SK-N-SH treated with all-trans-retinoic acid at 6 μM for 48 hours (cell line): ENCODE measurements at regions not wholly inside any gene's neighbourhood (a gene's known extent, or its start where the extent isn't known, plus 50 kb on each side); places are given as distances from the start of the nearest gene placed in this dataset.

Experiments
- ATAC-seq: fragments of 200-7000 bp; cut with Tn5 transposase; 3 replicates; pipeline ENCODE4 v1.9.1; 2020; ENCODE audit warnings: mild to moderate bottlenecking, moderate library complexity
- ARNTL ChIP-seq: fragments of 450-650 bp; formaldehyde crosslinking; IDR thresholded peaks from 2 replicates; pipeline ENCODE4 v1.5.0; 2020; ENCODE audit warnings: low read depth, mild to moderate bottlenecking, moderate library complexity, borderline replicate concordance
- BACH2 ChIP-seq: fragments of 250-450 bp; sonication (Bioruptor Pico); IDR thresholded peaks from 2 replicates; pipeline ENCODE4 v1.9.0; 2021; ENCODE audit warnings: mild to moderate bottlenecking, borderline replicate concordance
- CREB5 ChIP-seq: fragments of 250-450 bp; sonication (Bioruptor Pico); IDR thresholded peaks from 2 replicates; pipeline ENCODE4 v1.5.1; 2020; ENCODE audit warnings: low read depth, mild to moderate bottlenecking, moderate library complexity
- CSDC2 ChIP-seq: fragments of 250-450 bp; sonication (Bioruptor Pico); IDR thresholded peaks from 2 replicates; pipeline ENCODE4 v1.5.0; 2020; ENCODE audit warnings: mild to moderate bottlenecking, moderate library complexity
- CSRNP3 ChIP-seq: fragments of 250-450 bp; sonication (Bioruptor Pico); IDR thresholded peaks from 2 replicates; pipeline ENCODE4 v1.5.1; 2021; ENCODE audit warnings: mild to moderate bottlenecking, moderate library complexity
- ESRRG ChIP-seq: fragments of 250-450 bp; sonication (Bioruptor Pico); IDR thresholded peaks from 2 replicates; pipeline ENCODE4 v1.6.1; 2021; ENCODE audit warnings: mild to moderate bottlenecking
- GLIS3 ChIP-seq: fragments of 250-450 bp; sonication (Bioruptor Pico); IDR thresholded peaks from 2 replicates; pipeline ENCODE4 v1.5.0; 2020; ENCODE audit warnings: mild to moderate bottlenecking, moderate library complexity
- ISL1 ChIP-seq: fragments of 250-450 bp; sonication (Bioruptor Pico); IDR thresholded peaks from 2 replicates; pipeline ENCODE4 v2.1.2; 2022; ENCODE audit warnings: mild to moderate bottlenecking, moderate library complexity
- OSR1 ChIP-seq: fragments of 250-450 bp; sonication (Bioruptor Pico); IDR thresholded peaks from 2 replicates; pipeline ENCODE4 v1.8.0; 2022; ENCODE audit warnings: moderate library complexity, mild to moderate bottlenecking, inconsistent platforms
- PATZ1 ChIP-seq: fragments of 250-450 bp; sonication (Bioruptor Pico); IDR thresholded peaks from 2 replicates; pipeline ENCODE4 v1.8.0; 2020; ENCODE audit warnings: mild to moderate bottlenecking, moderate library complexity, borderline replicate concordance
- POU6F1 ChIP-seq: fragments of 250-450 bp; sonication (Bioruptor Pico); IDR thresholded peaks from 2 replicates; pipeline ENCODE4 v1.8.0; 2021; ENCODE audit warnings: low read depth, mild to moderate bottlenecking, moderate library complexity, borderline replicate concordance
- PPARA ChIP-seq: fragments of 250-450 bp; sonication (Bioruptor Pico); IDR thresholded peaks from 2 replicates; pipeline ENCODE4 v1.5.0; 2020; ENCODE audit warnings: mild to moderate bottlenecking, borderline replicate concordance
- RARB ChIP-seq: fragments of 250-450 bp; sonication (Bioruptor Pico); IDR thresholded peaks from 2 replicates; pipeline ENCODE4 v1.8.0; 2021; ENCODE audit warnings: mild to moderate bottlenecking, moderate library complexity
- SNAI2 ChIP-seq: fragments of 250-450 bp; sonication (Bioruptor Pico); IDR thresholded peaks from 2 replicates; pipeline ENCODE4 v1.5.0; 2020; ENCODE audit warnings: mild to moderate bottlenecking, moderate library complexity
- TCF4 ChIP-seq: fragments of 250-450 bp; sonication (Bioruptor Pico); IDR thresholded peaks from 2 replicates; pipeline ENCODE4 v1.8.0; 2021; ENCODE audit warnings: mild to moderate bottlenecking, moderate library complexity, borderline replicate concordance
- TOX ChIP-seq: fragments of 250-450 bp; sonication (Bioruptor Pico); IDR thresholded peaks from 2 replicates; pipeline ENCODE4 v1.8.0; 2021; ENCODE audit warnings: mild to moderate bottlenecking, moderate library complexity, borderline replicate concordance
- TSHZ2 ChIP-seq: fragments of 250-450 bp; sonication (Bioruptor Pico); IDR thresholded peaks from 2 replicates; pipeline ENCODE4 v1.5.0; 2020; ENCODE audit warnings: mild to moderate bottlenecking, moderate library complexity
- ZC3H10 ChIP-seq: fragments of 250-450 bp; sonication (Bioruptor Pico); IDR thresholded peaks from 2 replicates; pipeline ENCODE4 v1.5.1; 2021; ENCODE audit warnings: mild to moderate bottlenecking, moderate library complexity
- ZFP3 ChIP-seq: fragments of 250-450 bp; sonication (Bioruptor Pico); IDR thresholded peaks from 2 replicates; pipeline ENCODE4 v1.5.0; 2020; ENCODE audit warnings: mild to moderate bottlenecking, moderate library complexity
- ZFP30 ChIP-seq: fragments of 450-650 bp; formaldehyde crosslinking; IDR thresholded peaks from 2 replicates; pipeline ENCODE4 v1.5.0; 2022; ENCODE audit warnings: mild to moderate bottlenecking, moderate library complexity
- ZNF565 ChIP-seq: fragments of 450-650 bp; formaldehyde crosslinking; conservative IDR thresholded peaks from 2 replicates; pipeline ENCODE4 v1.5.0; 2020; ENCODE audit warnings: low read depth, mild to moderate bottlenecking, moderate library complexity
- ZNF70 ChIP-seq: fragments of 450-650 bp; formaldehyde crosslinking; IDR thresholded peaks from 2 replicates; pipeline ENCODE4 v1.5.0; 2020; ENCODE audit warnings: mild to moderate bottlenecking, moderate library complexity
- ZNF8 ChIP-seq: fragments of 450-650 bp; formaldehyde crosslinking; IDR thresholded peaks from 2 replicates; pipeline ENCODE4 v1.5.0; 2020; ENCODE audit warnings: mild to moderate bottlenecking, moderate library complexity

- no peak for ATAC-seq
- TF ChIP-seq CSRNP3 (no peak), BACH2 (CRISPR knock-in tag) (no peak), PATZ1 (no peak), ZNF8 (CRISPR knock-in tag) (no peak), ZNF70 (CRISPR knock-in tag) (no peak), ZFP3 (CRISPR knock-in tag) (no peak), PPARA (no peak), OSR1 (CRISPR knock-in tag) (no peak), TCF4 (CRISPR knock-in tag) (no peak)
These were observed 1252.8 kb upstream of the SEL1L start for GRCh38 chr14:82786483-82786880.

GRCh38 chr14:82796086-82796485, 1262.4 kb upstream of the SEL1L start:
- no peak for ATAC-seq
- TF ChIP-seq ZC3H10: no peak
- no peak for TF ChIP-seq CREB5 (CRISPR knock-in tag)
- TF ChIP-seq ARNTL: no peak
- no peak for TF ChIP-seq TOX (CRISPR knock-in tag)
- TF ChIP-seq BACH2 (CRISPR knock-in tag): no peak
- TF ChIP-seq ZNF565 (CRISPR knock-in tag): no peak
- TF ChIP-seq RARB (CRISPR knock-in tag): no peak
- TF ChIP-seq PPARA: no peak
- TF ChIP-seq ZNF8 (CRISPR knock-in tag): no peak
- no peak for TF ChIP-seq GLIS3 (CRISPR knock-in tag)
- no peak for TF ChIP-seq ISL1 (CRISPR knock-in tag)

- TF ChIP-seq CREB5 (CRISPR knock-in tag): no peak
- TF ChIP-seq ESRRG (CRISPR knock-in tag): no peak
- no peak for TF ChIP-seq ZFP30 (CRISPR knock-in tag)
- TF ChIP-seq PPARA: no peak
- TF ChIP-seq ZNF8 (CRISPR knock-in tag): no peak
- no peak for TF ChIP-seq ZNF70 (CRISPR knock-in tag)
- TF ChIP-seq TSHZ2 (CRISPR knock-in tag): no peak
- no peak for TF ChIP-seq RARB (CRISPR knock-in tag)
- TF ChIP-seq TOX (CRISPR knock-in tag): no peak
- TF ChIP-seq CSDC2 (CRISPR knock-in tag): no peak
- TF ChIP-seq SNAI2 (CRISPR knock-in tag): no peak
- no peak for TF ChIP-seq BACH2 (CRISPR knock-in tag)
- TF ChIP-seq ZNF565 (CRISPR knock-in tag): no peak
- no peak for TF ChIP-seq POU6F1 (CRISPR knock-in tag)
- TF ChIP-seq ISL1 (CRISPR knock-in tag): no peak
- TF ChIP-seq OSR1 (CRISPR knock-in tag): no peak
- TF ChIP-seq CSRNP3: no peak
- TF ChIP-seq, all 23 proteins: peak for 0
- ATAC-seq: no peak
These were observed 1264.6 kb upstream of the SEL1L start for GRCh38 chr14:82798276-82798675.
